Ishikawa (cell line): ENCODE measurements at regions not wholly inside any gene's neighbourhood (a gene's known extent, or its start where the extent isn't known, plus 50 kb on each side); places are given as distances from the start of the nearest gene placed in this dataset.

ENCODE experiments used
- CEBPB ChIP-seq: IDR thresholded peaks from 2 replicates; pipeline ENCODE4 v1.6.1; 2012
- CREB1 ChIP-seq: IDR thresholded peaks from 2 replicates; pipeline ENCODE4 v1.6.1; 2012; ENCODE audit warnings: low read depth
- EGR1 ChIP-seq: IDR thresholded peaks from 2 replicates; pipeline ENCODE4 v1.6.1; 2012
- EP300 ChIP-seq: IDR thresholded peaks from 2 replicates; pipeline ENCODE4 v1.6.1; 2012; ENCODE audit warnings: borderline replicate concordance
- FOXM1 ChIP-seq: IDR thresholded peaks from 2 replicates; pipeline ENCODE4 v1.6.1; 2012; ENCODE audit warnings: low read depth, borderline replicate concordance
- NFIC ChIP-seq: IDR thresholded peaks from 2 replicates; pipeline ENCODE4 v1.6.1; 2012
- RAD21 ChIP-seq: IDR thresholded peaks from 2 replicates; pipeline ENCODE4 v1.6.1; 2012; ENCODE audit warnings: low read depth
- TAF1 ChIP-seq: IDR thresholded peaks from 2 replicates; pipeline ENCODE4 v1.6.1; 2012; ENCODE audit warnings: low read depth, mild to moderate bottlenecking
- TCF12 ChIP-seq: IDR thresholded peaks from 2 replicates; pipeline ENCODE4 v1.6.1; 2012; ENCODE audit warnings: low read depth
- TEAD4 ChIP-seq: IDR thresholded peaks from 2 replicates; pipeline ENCODE4 v1.6.1; 2012
- YY1 ChIP-seq: IDR thresholded peaks from 2 replicates; pipeline ENCODE4 v1.6.1; 2012; ENCODE audit warnings: low read depth
- ZBTB7A ChIP-seq: IDR thresholded peaks from 2 replicates; pipeline ENCODE4 v1.6.1; 2012; ENCODE audit warnings: low read depth
- TF ChIP-seq, protein P1 (sequence below): IDR thresholded peaks from 2 replicates; pipeline ENCODE4 v1.6.1; 2012
- TF ChIP-seq, protein P2 (sequence below): IDR thresholded peaks from 2 replicates; pipeline ENCODE4 v1.6.1; 2012
- TF ChIP-seq, protein P3 (sequence below): IDR thresholded peaks from 2 replicates; pipeline ENCODE4 v1.6.1; 2012; ENCODE audit warnings: low read depth, mild to moderate bottlenecking

DNA sequence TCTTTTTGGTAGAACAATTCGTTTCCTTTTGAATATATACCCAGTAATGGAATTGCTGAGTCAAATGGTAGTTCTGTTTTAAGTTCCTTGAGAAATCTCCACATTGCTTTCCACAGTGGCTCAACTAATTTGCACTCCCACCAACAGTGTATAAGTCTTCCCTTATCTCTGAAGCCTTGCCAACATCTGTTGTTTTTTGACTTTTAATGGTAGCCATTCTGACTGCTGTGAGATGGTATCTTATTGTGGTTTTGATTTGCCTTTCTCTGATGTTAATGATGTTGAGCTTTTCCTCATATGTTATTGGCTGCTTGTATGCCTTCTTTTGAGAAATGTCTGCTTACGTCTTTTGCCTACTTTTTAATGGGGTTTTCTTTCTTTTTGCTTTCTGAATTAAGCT lies 270.6 kb upstream of the MEIS2 start:
- TF ChIP-seq, protein P1, sequence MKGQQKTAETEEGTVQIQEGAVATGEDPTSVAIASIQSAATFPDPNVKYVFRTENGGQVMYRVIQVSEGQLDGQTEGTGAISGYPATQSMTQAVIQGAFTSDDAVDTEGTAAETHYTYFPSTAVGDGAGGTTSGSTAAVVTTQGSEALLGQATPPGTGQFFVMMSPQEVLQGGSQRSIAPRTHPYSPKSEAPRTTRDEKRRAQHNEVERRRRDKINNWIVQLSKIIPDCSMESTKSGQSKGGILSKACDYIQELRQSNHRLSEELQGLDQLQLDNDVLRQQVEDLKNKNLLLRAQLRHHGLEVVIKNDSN = no peak
- TF ChIP-seq ZBTB7A (no peak), RAD21 (no peak), EP300 (no peak), YY1 (no peak), TEAD4 (no peak), CREB1 (no peak)
- TF ChIP-seq, protein P2, sequence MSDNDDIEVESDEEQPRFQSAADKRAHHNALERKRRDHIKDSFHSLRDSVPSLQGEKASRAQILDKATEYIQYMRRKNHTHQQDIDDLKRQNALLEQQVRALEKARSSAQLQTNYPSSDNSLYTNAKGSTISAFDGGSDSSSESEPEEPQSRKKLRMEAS = no peak

DNA sequence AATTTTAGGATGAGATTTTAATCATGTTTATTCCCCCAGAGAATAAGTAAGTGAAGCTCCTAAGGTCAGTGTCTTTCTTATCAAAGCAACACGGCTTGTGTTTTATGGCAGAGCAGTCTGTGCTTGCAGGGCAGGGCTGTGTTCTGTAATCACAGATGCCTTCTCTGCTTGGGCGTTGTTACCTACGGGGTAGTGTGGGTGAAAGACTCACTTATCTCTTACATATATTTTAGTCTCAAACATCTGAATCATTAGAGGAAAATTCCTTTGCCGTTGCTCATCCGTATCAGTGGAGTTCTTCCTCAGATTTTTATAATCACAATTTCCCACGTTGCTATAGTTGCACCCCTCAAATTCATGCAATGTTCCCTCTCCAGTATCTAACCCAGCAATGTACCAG lies 271.7 kb upstream of the MEIS2 start:
- TF ChIP-seq EGR1 (no peak), YY1 (no peak), CEBPB (no peak), TAF1 (no peak), CREB1 (no peak), ZBTB7A (no peak), RAD21 (no peak), TCF12 (no peak), FOXM1 (no peak), NFIC (no peak), TEAD4 (no peak)
- TF ChIP-seq, protein P1 = no peak
- TF ChIP-seq, protein P3, sequence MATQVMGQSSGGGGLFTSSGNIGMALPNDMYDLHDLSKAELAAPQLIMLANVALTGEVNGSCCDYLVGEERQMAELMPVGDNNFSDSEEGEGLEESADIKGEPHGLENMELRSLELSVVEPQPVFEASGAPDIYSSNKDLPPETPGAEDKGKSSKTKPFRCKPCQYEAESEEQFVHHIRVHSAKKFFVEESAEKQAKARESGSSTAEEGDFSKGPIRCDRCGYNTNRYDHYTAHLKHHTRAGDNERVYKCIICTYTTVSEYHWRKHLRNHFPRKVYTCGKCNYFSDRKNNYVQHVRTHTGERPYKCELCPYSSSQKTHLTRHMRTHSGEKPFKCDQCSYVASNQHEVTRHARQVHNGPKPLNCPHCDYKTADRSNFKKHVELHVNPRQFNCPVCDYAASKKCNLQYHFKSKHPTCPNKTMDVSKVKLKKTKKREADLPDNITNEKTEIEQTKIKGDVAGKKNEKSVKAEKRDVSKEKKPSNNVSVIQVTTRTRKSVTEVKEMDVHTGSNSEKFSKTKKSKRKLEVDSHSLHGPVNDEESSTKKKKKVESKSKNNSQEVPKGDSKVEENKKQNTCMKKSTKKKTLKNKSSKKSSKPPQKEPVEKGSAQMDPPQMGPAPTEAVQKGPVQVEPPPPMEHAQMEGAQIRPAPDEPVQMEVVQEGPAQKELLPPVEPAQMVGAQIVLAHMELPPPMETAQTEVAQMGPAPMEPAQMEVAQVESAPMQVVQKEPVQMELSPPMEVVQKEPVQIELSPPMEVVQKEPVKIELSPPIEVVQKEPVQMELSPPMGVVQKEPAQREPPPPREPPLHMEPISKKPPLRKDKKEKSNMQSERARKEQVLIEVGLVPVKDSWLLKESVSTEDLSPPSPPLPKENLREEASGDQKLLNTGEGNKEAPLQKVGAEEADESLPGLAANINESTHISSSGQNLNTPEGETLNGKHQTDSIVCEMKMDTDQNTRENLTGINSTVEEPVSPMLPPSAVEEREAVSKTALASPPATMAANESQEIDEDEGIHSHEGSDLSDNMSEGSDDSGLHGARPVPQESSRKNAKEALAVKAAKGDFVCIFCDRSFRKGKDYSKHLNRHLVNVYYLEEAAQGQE = no peak
- TF ChIP-seq, protein P2 = no peak

DNA sequence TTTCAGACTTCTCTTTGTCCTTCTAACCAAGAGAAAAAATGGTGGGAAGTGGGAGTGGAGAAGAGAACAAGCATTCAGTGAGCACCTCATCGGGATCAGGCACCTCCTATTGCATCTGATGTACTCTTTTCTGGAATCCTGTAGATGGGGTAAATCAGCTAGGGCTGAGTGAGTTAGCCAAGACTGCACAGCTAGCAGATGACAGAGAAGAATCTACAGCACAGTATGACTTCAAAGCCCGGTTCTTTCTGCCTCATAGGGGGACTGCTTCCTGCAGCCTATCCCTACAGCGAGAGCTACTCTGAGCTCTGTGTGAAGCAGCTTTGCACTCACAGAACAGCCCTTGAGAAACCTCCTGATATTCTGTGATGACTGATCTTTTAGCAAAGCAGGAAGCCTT lies 275.2 kb upstream of the MEIS2 start:
- TF ChIP-seq YY1 (no peak), CEBPB (no peak), EGR1 (no peak), RAD21 (no peak), ZBTB7A (no peak), CREB1 (no peak), TEAD4 (no peak), TAF1 (no peak)
- TF ChIP-seq, protein P3 = no peak
- TF ChIP-seq, protein P1 = no peak

DNA sequence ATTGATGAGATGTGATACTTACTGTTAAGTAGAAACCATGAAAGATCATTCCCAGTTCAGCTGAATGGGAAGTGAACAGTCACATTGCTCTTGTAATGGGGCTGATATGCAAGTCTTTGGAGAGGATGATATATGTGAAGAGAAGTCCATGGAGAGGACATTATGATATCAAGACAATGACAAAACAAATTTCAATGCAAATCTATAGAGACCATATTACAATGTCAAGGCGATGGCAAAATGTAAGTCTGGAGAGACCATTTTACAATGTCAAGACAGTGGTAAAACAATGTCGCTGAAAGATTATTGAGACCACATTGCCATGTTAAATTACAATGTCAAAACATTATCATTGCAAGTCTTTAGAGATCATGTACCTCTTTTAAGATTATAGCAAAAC lies 277.1 kb upstream of the MEIS2 start:
- TF ChIP-seq, protein P1 = no peak
- no peak for TF ChIP-seq EP300
- TF ChIP-seq CEBPB = no peak
- TF ChIP-seq, protein P2 = no peak
- no peak for TF ChIP-seq ZBTB7A
- TF ChIP-seq YY1 = no peak
- TF ChIP-seq FOXM1 = no peak
- no peak for TF ChIP-seq CREB1
- TF ChIP-seq TCF12 = no peak
- no peak for TF ChIP-seq NFIC

DNA sequence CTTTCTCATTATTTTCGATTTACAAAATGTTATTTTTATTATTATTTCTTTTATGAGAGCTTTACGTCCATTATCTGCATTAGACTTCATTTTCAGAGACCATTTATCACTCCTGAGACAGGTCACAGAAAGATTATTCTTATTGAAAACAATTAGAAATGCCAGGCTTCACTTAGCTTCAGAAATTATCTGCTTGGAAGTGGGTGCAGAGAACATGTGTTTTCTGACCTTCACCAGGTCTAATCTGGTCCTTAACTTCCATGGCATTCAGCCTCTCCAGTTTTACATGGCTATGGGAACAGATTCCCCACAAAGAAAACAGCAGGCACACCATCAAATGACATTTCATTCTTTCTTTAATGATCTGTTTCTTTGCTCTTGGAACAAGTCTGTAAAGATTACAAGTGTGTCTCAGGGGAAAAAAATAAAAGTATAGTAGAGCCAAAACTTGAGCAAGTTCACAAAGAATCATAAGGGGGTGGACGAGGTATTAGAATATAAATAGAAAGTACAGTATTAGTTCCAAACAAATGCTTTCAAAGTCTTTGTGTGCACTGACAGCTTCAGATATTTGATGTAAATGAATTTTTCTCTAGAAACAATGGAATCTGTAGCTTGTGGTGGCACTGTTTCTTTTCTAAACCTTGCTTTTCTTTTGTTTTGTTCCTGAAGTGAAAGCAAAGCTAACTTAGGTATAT lies 294.2 kb upstream of the MEIS2 start:
- TF ChIP-seq, protein P2 = no peak
- TF ChIP-seq CREB1 = no peak
- TF ChIP-seq EGR1 = no peak
- no peak for TF ChIP-seq ZBTB7A
- no peak for TF ChIP-seq FOXM1
- TF ChIP-seq EP300 = no peak
- TF ChIP-seq YY1 = no peak
- TF ChIP-seq, protein P1 = no peak
- TF ChIP-seq TAF1 = no peak
- no peak for TF ChIP-seq TEAD4
- no peak for TF ChIP-seq CEBPB
- TF ChIP-seq NFIC = no peak
- TF ChIP-seq, protein P3 = no peak
- TF ChIP-seq RAD21 = no peak
- no peak for TF ChIP-seq TCF12
